Caco-2 (cell line): ENCODE measurements at regions not wholly inside any gene's neighbourhood (a gene's known extent, or its start where the extent isn't known, plus 50 kb on each side); places are given as distances from the start of the nearest gene placed in this dataset.

ENCODE experiments used
- BruUV-seq: library from RNA; stranded (reverse); fragments of 400-500 nt; replicated peaks from 2 replicates; lab custom pipeline; 2021; lab: Mats Ljungman, UMichigan
- CTCF ChIA-PET: fragments of 300-600 bp; sonication (Branson Sonifier 250); formaldehyde crosslinking; loops from one replicate; lab custom pipeline; 2022; ENCODE audit warnings: antibody characterized with exemption; lab: Charles Lee
- POLR2A ChIA-PET: fragments of 300-600 bp; sonication (Branson Sonifier 250); formaldehyde crosslinking; loops from one replicate; lab custom pipeline; 2022; ENCODE audit warnings: antibody characterized with exemption; lab: Charles Lee
- DNase-seq, 2 experiments: peaks; one replicate each; pipeline versions ENCODE4 v3.0.0 to v3.0.0-alpha.2; 2020 to 2022
- H3K27me3 ChIP-seq: replicated peaks from 2 replicates; pipeline ENCODE4 v1.6.0; 2011; ENCODE audit warnings: low read length; ENCODE audit not compliant: control insufficient read depth, insufficient read depth
- H3K36me3 ChIP-seq: 2 replicates; pipeline ENCODE4 v1.5.1; 2011; ENCODE audit warnings: low read length; ENCODE audit not compliant: control insufficient read depth, insufficient read depth
- H3K4me1 ChIP-seq: fragments of 250-450 bp; sonication (Bioruptor Pico); 2 replicates; pipeline ENCODE4 v1.5.1; 2020; ENCODE audit warnings: mild to moderate bottlenecking
- H3K4me3 ChIP-seq: 2 replicates; pipeline ENCODE4 v1.5.1; 2011; ENCODE audit warnings: low read depth, mild to moderate bottlenecking, control low read depth, low read length
- H3K9me3 ChIP-seq: fragments of 250-450 bp; sonication (Bioruptor Pico); 2 replicates; pipeline ENCODE4 v1.5.1; 2020; ENCODE audit warnings: mild to moderate bottlenecking, moderate library complexity
- H3K27ac Mint-ChIP-seq: one replicate; pipeline ENCODE4 v1.8.0; 2022; ENCODE audit warnings: mixed read lengths; ENCODE audit not compliant: unreplicated experiment
- H3K27me3 Mint-ChIP-seq: one replicate; pipeline ENCODE4 v1.8.0; 2022; ENCODE audit warnings: mixed read lengths; ENCODE audit not compliant: insufficient read depth, unreplicated experiment
- H3K36me3 Mint-ChIP-seq: one replicate; pipeline ENCODE4 v1.8.0; 2022; ENCODE audit warnings: mild to moderate bottlenecking, mixed read lengths; ENCODE audit not compliant: insufficient read depth, unreplicated experiment
- H3K4me1 Mint-ChIP-seq: one replicate; pipeline ENCODE4 v1.8.0; 2022; ENCODE audit warnings: low read depth, mixed read lengths; ENCODE audit not compliant: unreplicated experiment
- H3K4me3 Mint-ChIP-seq: one replicate; pipeline ENCODE4 v1.8.0; 2022; ENCODE audit warnings: mild to moderate bottlenecking, moderate library complexity, mixed read lengths; ENCODE audit not compliant: unreplicated experiment
- H3K9me3 Mint-ChIP-seq: one replicate; pipeline ENCODE4 v1.8.0; 2022; ENCODE audit warnings: mixed read lengths; ENCODE audit not compliant: unreplicated experiment
- intact Hi-C: fragments of 100-400 bp; cut with micrococcal nuclease; formaldehyde crosslinking; loops from one replicate; pipeline ENCODE4 v1.10.0; 2022; ENCODE audit not compliant: unreplicated experiment
- TF ChIP-seq, protein P1 (sequence below), 2 experiments: fragments of 200-600 bp in 1 of 2; IDR thresholded peaks; 1 replicate in 1 of 2; 2 replicates in 1 of 2; pipeline versions ENCODE4 v1.5.1 to v1.8.0; 2011 to 2022; ENCODE audit warnings: antibody characterized with exemption in 1 of 2, control low read depth in 1 of 2, inconsistent platforms in 1 of 2, low read depth in 1 of 2, low read length in 1 of 2, mild to moderate bottlenecking in 1 of 2, moderate library complexity in 1 of 2; ENCODE audit not compliant: insufficient read depth in 1 of 2, severe bottlenecking in 1 of 2, unreplicated experiment in 1 of 2

DNA sequence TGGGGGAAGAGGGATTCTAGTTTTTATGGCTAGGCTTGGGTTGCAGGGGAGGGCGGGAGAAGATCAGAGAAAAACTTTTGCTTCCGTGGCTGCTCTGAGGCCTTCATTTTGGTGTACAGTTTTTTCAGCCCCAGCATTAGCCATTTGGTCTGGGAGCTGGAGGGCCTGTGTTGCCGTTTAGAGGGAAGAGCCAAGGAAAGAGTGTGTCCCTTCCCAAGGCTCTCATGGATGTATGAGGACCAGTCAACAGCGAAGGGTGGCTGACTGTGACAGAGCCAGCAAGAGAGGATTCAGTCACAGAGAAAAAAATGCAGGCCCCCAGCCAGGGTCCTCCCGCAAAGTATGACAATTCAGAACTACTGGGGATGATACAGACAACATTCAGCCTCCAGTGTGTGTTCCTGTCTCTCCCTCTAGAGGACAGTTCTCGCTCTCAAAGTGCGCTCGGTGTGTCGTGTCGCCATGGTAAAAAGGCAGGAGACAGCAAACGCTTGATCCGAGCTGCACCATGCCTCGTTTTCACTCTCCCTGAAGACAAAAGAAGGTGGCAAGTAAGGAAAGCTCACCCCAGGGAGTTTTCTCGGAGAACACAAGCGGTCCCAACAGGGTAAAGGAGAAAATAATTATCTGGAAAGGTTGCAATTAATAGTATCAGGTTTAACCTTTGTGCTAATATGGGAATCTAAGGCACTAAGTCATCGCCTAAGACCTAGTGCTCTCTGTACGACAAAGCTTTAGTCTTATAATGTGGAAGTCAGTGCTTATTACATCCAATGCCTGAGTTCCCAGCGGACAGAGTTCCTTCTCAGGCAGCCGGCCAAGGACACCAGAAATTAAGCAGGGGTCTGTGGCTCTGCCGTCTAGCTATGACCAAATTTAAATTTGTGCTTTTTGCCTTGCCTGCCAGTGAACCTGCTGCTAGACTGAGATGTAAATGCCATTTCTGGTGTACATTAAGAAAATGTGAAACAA lies 157.3 kb upstream of the PLXNC1 start:
- Histone ChIP-seq H3K4me1 (no peaks in the 10 kb centered on the region), H3K36me3 (no peaks in the 10 kb centered on the region), H3K4me3 (no peak overlapping the region), H3K27me3 (no peaks in the 10 kb centered on the region), H3K9me3 (no peaks in the 10 kb centered on the region)
- DNase-seq = peak; percentile 49 to 53
- Mint-ChIP-seq H3K4me3 (no peak overlapping the region), H3K27me3 (no peaks in the 10 kb centered on the region), H3K36me3 (no peaks in the 10 kb centered on the region), H3K27ac (no peak overlapping the region), H3K9me3 (no peaks in the 10 kb centered on the region), H3K4me1 (no peaks in the 10 kb centered on the region)
- ChIA-PET CTCF (interaction anchor here (0.6 to 1.7 kb wide), 5 partner anchors 84 to 408 kb away, joined by 3 to 7 read pairs (median 3); no protein-coding TSS in a partner anchor), POLR2A (no interaction called here)
- BruUV-seq = no TSS peak
- TF ChIP-seq, protein P1, sequence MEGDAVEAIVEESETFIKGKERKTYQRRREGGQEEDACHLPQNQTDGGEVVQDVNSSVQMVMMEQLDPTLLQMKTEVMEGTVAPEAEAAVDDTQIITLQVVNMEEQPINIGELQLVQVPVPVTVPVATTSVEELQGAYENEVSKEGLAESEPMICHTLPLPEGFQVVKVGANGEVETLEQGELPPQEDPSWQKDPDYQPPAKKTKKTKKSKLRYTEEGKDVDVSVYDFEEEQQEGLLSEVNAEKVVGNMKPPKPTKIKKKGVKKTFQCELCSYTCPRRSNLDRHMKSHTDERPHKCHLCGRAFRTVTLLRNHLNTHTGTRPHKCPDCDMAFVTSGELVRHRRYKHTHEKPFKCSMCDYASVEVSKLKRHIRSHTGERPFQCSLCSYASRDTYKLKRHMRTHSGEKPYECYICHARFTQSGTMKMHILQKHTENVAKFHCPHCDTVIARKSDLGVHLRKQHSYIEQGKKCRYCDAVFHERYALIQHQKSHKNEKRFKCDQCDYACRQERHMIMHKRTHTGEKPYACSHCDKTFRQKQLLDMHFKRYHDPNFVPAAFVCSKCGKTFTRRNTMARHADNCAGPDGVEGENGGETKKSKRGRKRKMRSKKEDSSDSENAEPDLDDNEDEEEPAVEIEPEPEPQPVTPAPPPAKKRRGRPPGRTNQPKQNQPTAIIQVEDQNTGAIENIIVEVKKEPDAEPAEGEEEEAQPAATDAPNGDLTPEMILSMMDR (IDR thresholded peaks at IDR 0.05; ENCODE audit: insufficient read depth in 1 of 2, low read depth in 1 of 2, low read length in 1 of 2, severe bottlenecking in 1 of 2, unreplicated experiment in 1 of 2) = peak in 1 of 2 experiments; percentile 32
- intact Hi-C loops = loop anchor here (5.0 kb wide), 2 partner anchors 86 to 111 kb away; no protein-coding TSS in a partner anchor

DNA sequence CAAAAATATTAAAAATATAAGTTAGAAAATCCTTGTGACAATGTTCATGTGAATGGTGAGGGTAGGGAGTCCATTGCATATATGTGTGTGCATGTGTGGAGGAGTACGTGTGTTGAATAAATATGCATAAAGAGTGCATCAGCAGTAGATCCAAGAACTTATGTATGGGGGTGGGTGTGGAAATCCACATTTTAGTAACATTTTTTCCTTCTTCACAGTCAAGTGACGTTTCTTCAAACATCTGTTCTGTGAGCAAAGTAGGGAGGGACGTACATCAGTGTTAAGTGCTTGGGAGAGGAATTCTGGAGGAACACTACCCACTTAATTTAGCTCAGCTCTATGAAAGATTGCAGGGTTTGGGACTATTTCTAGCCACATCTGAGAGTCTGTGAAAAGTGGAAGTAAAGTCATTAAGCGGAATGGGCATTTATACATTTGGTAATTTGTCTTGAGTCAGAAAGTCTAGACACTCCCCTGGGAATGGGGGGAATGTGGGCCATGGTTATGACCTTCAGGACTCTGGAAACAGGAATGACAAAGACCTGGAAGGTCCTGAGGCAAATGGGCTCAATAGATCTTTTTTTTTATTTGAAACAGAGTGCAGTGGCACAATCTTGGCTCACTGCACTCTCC lies 156.4 kb upstream of the PLXNC1 start:
- no peaks in the 10 kb centered on the region for H3K27me3 ChIP-seq

More for the DNA sequence above, 156.4 kb upstream of the PLXNC1 start:
- BruUV-seq = no TSS peak
- DNase-seq = no peak
- no peak overlapping the region for H3K4me3 ChIP-seq
- TF ChIP-seq, protein P1 (IDR thresholded peaks at IDR 0.05; ENCODE audit: insufficient read depth in 1 of 2, low read depth in 1 of 2, low read length in 1 of 2, severe bottlenecking in 1 of 2, unreplicated experiment in 1 of 2) = no peak
- Mint-ChIP-seq H3K36me3 (no peaks in the 10 kb centered on the region), H3K4me1 (no peaks in the 10 kb centered on the region), H3K4me3 (no peak overlapping the region), H3K9me3 (no peaks in the 10 kb centered on the region), H3K27me3 (no peaks in the 10 kb centered on the region), H3K27ac (no peak overlapping the region)
- POLR2A ChIA-PET = no interaction called here
- CTCF ChIA-PET = interaction anchor here (0.6 to 1.7 kb wide), 4 partner anchors 83 to 409 kb away, joined by 3 to 7 read pairs (median 4); no protein-coding TSS in a partner anchor
- intact Hi-C loops = loop anchor here (5.0 kb wide), 2 partner anchors 85 to 110 kb away; no protein-coding TSS in a partner anchor
- no peaks in the 10 kb centered on the region for H3K36me3 ChIP-seq
- H3K9me3 ChIP-seq = no peaks in the 10 kb centered on the region
- H3K4me1 ChIP-seq = no peaks in the 10 kb centered on the region
